Duodenal mucosa (tissue), 2 donors: ENCODE measurements at regions not wholly inside any gene's neighbourhood (a gene's known extent, or its start where the extent isn't known, plus 50 kb on each side); places are given as distances from the start of the nearest gene placed in this dataset.
"Not testable (repeated sequence)": the region's sequence is repeated elsewhere in the genome, so short reads cannot be mapped to it uniquely, and the experiment has no call there.

Experiments
- H3K27ac ChIP-seq: one replicate; pipeline ENCODE4 v1.7.0; 2013; ENCODE audit warnings: low read depth, low read length
- H3K27me3 ChIP-seq, 2 donors: one replicate each; pipeline ENCODE4 v1.7.0; 2013; ENCODE audit warnings: low read length in 2 of 2, control low read depth in 1 of 2; ENCODE audit not compliant: insufficient read depth in 2 of 2, control insufficient read depth in 1 of 2
- H3K36me3 ChIP-seq, 2 donors: one replicate each; pipeline ENCODE4 v1.7.0; 2013; ENCODE audit warnings: low read length in 2 of 2, control low read depth in 1 of 2; ENCODE audit not compliant: insufficient read depth in 2 of 2, control insufficient read depth in 1 of 2
- H3K4me1 ChIP-seq, 2 donors: one replicate each; pipeline ENCODE4 v1.7.0; 2013; ENCODE audit warnings: low read length in 2 of 2, control low read depth in 1 of 2; ENCODE audit not compliant: insufficient read depth in 2 of 2, control insufficient read depth in 1 of 2
- H3K4me3 ChIP-seq, 2 donors: one replicate each; pipeline ENCODE4 v1.7.0; 2013; ENCODE audit warnings: low read length in 2 of 2, low read depth in 1 of 2
- H3K9ac ChIP-seq, 2 donors: one replicate each; pipeline ENCODE4 v1.7.0; 2013; ENCODE audit warnings: low read length in 2 of 2, low read depth in 1 of 2
- H3K9me3 ChIP-seq, 2 donors: one replicate each; pipeline ENCODE4 v1.7.0; 2013; ENCODE audit warnings: low read length in 2 of 2, control low read depth in 1 of 2; ENCODE audit not compliant: control insufficient read depth in 1 of 2

- Histone ChIP-seq H3K27me3 (no peaks in the 10 kb centered on the region), H3K36me3 (no peaks in the 10 kb centered on the region)
Measured at GRCh38 chr2:22442051-22442450, 942.9 kb upstream of the KLHL29 start.

DNA sequence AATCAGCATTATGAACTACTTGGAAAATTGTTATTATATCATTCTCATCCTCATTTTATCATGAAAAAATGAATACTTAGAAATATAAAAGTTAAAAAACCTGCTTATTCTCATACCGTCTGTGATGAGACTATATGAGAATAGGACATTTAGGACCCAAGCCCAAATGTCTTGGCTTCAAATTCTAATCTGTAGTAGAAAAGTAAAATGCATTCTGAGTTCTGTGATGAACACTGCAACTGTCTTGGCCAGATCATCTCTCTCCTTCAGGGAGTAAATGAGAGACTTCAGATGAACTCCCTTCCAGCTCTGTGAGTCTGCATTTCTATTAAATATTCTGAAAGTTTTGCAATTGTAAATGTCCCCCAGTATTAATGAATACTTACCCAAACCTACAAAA, 940.7 kb upstream of the KLHL29 start:
- Histone ChIP-seq H3K36me3 (no peaks in the 10 kb centered on the region), H3K27me3 (no peaks in the 10 kb centered on the region), H3K9me3 (no peaks in the 10 kb centered on the region), H3K4me3 (no peak overlapping the region), H3K27ac (no peak overlapping the region), H3K9ac (no peak overlapping the region), H3K4me1 (no peaks in the 10 kb centered on the region)

More at GRCh38 chr2:22442051-22442450, 942.9 kb upstream of the KLHL29 start:
- no peaks in the 10 kb centered on the region for H3K4me1 ChIP-seq
- H3K4me3 ChIP-seq = no peak overlapping the region
- H3K27ac ChIP-seq = no peak overlapping the region
- no peaks in the 10 kb centered on the region for H3K9me3 ChIP-seq
- no peak overlapping the region for H3K9ac ChIP-seq

DNA sequence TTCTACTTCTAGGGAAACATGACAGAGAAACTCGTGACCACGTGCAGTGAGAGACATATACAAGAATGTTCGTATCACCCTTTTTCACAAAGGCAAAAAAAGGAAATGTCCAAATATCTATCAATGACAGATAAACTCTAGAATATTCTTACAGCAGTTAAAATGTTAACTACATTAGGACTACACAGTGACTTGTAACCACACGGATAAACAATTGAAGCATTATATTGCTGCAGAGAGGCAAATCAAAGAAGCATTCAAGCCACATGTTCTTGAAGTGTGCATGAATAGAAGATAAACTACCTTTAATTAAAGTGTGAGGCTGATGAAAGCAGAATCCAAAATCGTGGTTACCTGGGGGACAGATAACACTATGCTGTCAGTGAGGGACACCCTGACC, 935.3 kb upstream of the KLHL29 start:
- H3K9ac ChIP-seq = no peak overlapping the region
- no peaks in the 10 kb centered on the region for H3K4me1 ChIP-seq
- H3K36me3 ChIP-seq = no peaks in the 10 kb centered on the region
- H3K9me3 ChIP-seq = no peaks in the 10 kb centered on the region
- no peak overlapping the region for H3K4me3 ChIP-seq
- H3K27me3 ChIP-seq = no peaks in the 10 kb centered on the region
- no peak overlapping the region for H3K27ac ChIP-seq

- Histone ChIP-seq H3K36me3 (no peaks in the 10 kb centered on the region), H3K4me1 (no peaks in the 10 kb centered on the region), H3K9ac (no peak overlapping the region), H3K9me3 (no peaks in the 10 kb centered on the region), H3K27ac (no peak overlapping the region), H3K27me3 (no peaks in the 10 kb centered on the region), H3K4me3 (no peak overlapping the region)
Measured at GRCh38 chr2:22450831-22451230, 934.1 kb upstream of the KLHL29 start.

DNA sequence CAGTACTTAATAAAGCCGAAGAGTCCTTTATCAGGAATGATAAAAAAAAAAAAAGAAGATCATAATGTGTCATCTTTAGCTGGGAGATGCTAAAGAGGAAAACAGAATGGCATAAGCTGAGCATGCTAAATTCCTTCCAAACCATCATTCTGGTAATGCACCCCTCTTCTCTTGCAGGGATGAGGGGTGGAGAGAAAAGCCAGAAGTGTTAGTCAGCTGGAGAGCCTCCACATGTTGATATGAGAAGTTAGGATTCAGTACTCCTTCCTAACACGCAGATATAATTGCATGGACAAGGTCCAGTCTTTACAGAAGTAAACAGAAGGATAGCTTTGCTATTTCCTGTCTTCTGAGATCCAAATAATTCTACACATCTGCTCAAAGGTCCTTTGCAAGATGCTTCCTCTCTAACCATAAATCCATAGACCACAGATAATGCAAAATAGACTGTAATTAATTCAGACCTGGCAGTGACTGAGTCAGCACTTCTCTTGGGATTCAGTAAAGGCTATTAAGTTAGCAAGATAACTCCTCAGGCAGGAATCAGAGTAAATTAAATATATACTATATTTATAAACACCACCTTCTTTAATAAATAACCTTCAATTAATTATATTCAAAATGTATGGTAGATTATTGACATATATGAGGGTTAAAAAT, 930.0 kb upstream of the KLHL29 start:
- Histone ChIP-seq H3K4me1 (no peaks in the 10 kb centered on the region), H3K9ac (no peak overlapping the region), H3K4me3 (no peak overlapping the region), H3K27ac (no peak overlapping the region), H3K27me3 (no peaks in the 10 kb centered on the region), H3K36me3 (no peaks in the 10 kb centered on the region), H3K9me3 (no peaks in the 10 kb centered on the region)

DNA sequence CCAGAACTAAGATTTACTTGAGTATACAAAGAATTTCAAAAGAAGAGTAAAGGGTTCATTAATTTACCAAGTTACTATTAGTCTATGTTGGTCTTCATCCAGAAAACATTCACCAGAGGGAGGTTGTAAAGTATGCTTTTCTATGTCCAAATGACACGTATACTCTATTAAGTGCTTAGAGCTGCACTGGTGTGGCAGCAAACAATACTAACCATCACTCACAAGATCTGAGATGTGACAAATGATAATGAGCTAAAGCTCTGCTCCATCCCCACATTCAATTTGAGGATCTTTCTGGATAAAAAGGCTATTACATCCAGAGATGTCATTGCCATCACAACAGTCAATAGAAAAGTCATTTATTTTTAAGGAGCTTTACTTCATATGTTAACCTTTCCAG, 926.5 kb upstream of the KLHL29 start:
- no peak overlapping the region for H3K27ac ChIP-seq
- H3K9ac ChIP-seq = no peak overlapping the region
- H3K4me3 ChIP-seq = no peak overlapping the region
- no peaks in the 10 kb centered on the region for H3K4me1 ChIP-seq
- H3K9me3 ChIP-seq = no peaks in the 10 kb centered on the region
- H3K27me3 ChIP-seq = no peaks in the 10 kb centered on the region
- no peaks in the 10 kb centered on the region for H3K36me3 ChIP-seq

DNA sequence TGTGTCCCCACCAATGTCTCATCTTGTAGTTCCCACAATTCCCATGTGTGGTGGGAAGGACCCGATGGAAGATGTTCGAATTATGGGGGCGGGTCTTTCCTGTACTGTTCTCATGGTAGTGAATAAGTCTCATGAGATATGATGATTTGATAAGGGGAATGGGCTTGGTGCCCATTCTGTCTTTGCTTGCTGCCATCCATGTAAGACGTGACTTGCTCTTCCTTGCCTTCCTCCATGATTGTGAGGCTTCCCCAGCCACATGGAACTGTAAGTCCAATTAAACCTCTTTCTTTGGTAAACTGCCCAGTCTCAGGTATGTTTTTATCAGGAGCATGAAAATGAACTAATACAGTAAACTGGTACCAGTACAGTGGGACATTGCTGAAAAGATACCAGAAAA, 909.9 kb upstream of the KLHL29 start:
- H3K36me3 ChIP-seq, H3K9ac ChIP-seq, H3K4me1 ChIP-seq, H3K27me3 ChIP-seq, H3K27ac ChIP-seq, H3K4me3 ChIP-seq: not testable (repeated sequence)
- peaks cover 0 to 15% of the 10 kb centered on the region in 2 donors for H3K9me3 ChIP-seq

- no peak overlapping the region for H3K9ac ChIP-seq
- no peaks in the 10 kb centered on the region for H3K36me3 ChIP-seq
- no peaks in the 10 kb centered on the region for H3K27me3 ChIP-seq
- H3K4me3 ChIP-seq = no peak overlapping the region
- no peak overlapping the region for H3K27ac ChIP-seq
- H3K9me3 ChIP-seq = peaks cover 0 to 15% of the 10 kb centered on the region in 2 donors
- no peaks in the 10 kb centered on the region for H3K4me1 ChIP-seq
Measured at GRCh38 chr2:22478329-22478728, 906.6 kb upstream of the KLHL29 start.

GRCh38 chr2:22481486-22482259, 903.3 kb upstream of the KLHL29 start:
- H3K4me3 ChIP-seq = no peak overlapping the region
- no peaks in the 10 kb centered on the region for H3K36me3 ChIP-seq
- no peak overlapping the region for H3K9ac ChIP-seq
- H3K9me3 ChIP-seq = peaks cover 0 to 6% of the 10 kb centered on the region in 2 donors
- H3K27ac ChIP-seq = no peak overlapping the region
- no peaks in the 10 kb centered on the region for H3K27me3 ChIP-seq
- H3K4me1 ChIP-seq = no peaks in the 10 kb centered on the region

DNA sequence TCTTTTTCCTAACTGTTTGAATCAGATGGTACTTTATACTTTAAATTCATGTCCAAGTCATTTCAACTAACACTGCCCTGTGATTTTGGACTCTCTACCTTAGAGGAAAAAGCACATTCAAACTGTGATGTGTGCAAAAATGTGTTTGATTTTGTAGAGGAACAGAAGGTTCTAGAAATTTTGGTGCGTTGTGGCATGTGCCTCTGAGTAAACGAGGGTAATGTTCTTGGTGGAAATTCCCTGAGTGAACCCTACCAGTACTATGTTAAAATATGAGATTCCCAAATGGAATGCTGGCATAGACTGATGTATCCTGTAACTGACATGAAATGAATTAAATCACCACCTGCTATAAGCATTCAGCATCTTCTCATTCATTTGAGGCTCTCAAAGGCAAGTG, 901.9 kb upstream of the KLHL29 start:
- no peaks in the 10 kb centered on the region for H3K4me1 ChIP-seq
- no peaks in the 10 kb centered on the region for H3K27me3 ChIP-seq
- no peaks in the 10 kb centered on the region for H3K36me3 ChIP-seq
- H3K9ac ChIP-seq = no peak overlapping the region
- no peak overlapping the region for H3K4me3 ChIP-seq
- H3K9me3 ChIP-seq = peaks cover 0 to 6% of the 10 kb centered on the region in 2 donors
- no peak overlapping the region for H3K27ac ChIP-seq
